Myocyte (in vitro differentiated cells): ENCODE measurements at regions not wholly inside any gene's neighbourhood (a gene's known extent, or its start where the extent isn't known, plus 50 kb on each side); places are given as distances from the start of the nearest gene placed in this dataset.

ENCODE experiments used
- DNase-seq: peaks from one replicate; pipeline ENCODE4 v3.0.0-alpha.2; 2012; ENCODE audit warnings: low read depth

DNA sequence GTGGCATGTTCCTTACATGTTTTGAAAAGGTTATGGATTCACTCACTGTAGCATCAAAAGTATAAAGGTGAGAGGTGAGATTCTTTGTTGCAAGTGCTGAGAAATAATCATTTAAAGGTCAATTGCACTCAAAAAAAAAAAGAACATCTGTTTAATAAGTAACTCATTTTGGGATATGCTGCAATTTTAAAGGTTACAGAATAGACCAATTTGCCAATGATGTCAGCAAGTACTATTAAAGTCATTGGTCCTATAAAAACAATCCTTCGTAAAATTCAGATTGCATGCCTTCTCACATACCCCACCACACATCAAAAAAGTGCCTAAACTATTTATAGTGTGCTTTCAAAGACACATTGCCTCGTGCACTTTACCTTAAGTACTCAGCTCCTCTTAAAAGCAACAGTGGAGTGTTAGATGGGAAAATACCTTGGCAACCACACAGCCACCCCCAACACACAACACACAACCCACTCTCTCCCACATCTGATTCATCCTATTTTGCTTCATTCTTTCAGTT is 218.2 kb upstream of the ADGRL2 start:
- DNase-seq, result no peak

DNA sequence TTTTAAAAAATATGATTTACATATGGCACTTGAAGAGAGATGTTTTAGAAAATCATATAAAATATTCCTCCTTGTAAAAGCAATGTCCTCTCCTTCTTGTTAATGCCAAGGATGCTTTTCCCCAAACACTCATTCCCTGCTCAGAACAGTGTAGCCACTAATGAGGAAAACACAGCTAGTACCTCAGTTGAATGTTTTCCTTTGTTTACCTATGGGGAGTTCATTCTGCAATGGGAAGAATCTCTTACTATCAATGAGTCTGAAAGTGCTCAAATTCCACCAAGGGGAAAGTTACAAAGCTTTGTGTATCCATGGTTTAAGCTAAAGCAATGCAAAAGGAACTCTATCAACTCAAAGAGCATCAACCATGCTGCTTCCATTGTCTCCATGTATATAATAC is 221.9 kb upstream of the ADGRL2 start:
- DNase-seq, result no peak

DNA sequence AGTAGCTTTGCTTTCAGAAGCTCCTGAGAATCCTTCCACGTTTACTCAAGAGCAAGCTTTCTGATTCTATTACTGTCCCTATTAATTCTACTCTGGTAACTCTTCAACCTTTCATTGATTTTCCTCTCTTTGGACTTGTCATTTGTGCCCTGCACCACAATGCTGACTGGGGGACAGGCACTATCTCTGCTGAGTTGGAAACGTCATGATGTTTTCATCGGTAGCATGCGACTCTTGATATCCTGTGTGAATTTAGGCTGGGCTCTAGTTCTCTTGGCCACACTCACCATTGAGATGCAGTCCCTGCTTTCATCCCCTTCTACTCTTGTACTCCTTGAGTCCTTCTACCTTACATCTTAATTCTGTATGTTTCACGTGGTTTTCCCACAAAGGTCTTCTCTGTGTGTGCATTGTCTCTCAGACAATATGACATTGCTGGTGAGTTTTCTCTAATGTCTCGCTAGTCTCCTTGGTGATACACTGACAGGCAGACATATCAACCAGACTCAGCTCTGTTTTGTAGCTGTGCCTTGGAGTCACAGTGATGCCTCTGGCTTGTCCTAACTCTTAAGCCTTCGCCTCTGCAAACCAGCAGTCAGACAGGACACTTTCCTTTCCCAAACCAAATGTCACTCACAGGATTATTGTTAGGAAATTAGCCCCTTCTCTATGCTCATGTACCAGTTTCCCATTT is 223.6 kb upstream of the ADGRL2 start:
- no peak for DNase-seq

DNA sequence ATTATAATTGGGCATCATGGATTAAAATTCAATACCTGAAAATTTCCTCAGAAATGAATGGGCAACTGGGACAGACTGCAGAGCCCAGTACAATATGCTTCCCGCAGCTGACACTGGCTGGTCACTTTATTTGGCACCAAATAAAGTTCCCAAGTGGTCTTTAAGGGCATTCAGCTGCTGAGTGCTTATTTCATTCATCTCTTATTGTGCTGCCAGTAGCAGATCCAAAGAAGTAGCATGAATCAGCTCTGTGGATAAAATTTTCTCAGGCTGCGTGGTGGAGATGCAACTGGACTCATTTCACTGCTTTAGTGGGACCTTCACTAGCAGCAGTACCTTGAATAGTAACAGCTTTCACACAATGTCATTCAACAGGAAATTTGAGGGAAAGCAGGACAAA is 226.3 kb upstream of the ADGRL2 start:
- peak; percentile 18 for DNase-seq

DNA sequence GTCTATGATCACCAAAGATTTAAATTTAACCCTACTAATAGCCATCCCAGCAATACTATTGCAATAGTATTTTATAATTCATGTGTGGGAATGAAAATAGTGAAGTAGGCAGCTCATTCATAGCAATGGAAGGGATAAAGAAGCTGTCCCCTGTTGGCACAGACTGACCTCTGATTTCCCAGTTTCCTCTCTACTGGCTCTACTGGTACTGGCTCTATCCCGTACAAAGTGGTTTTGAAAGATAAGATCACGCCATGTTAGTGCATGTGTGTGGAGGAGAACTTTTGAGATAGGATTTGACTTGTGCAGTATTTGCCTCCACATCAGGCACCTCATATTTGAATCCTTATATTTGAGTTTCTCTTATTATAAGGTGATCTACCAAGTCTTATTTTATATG is 227.3 kb upstream of the ADGRL2 start:
- no peak for DNase-seq

DNA sequence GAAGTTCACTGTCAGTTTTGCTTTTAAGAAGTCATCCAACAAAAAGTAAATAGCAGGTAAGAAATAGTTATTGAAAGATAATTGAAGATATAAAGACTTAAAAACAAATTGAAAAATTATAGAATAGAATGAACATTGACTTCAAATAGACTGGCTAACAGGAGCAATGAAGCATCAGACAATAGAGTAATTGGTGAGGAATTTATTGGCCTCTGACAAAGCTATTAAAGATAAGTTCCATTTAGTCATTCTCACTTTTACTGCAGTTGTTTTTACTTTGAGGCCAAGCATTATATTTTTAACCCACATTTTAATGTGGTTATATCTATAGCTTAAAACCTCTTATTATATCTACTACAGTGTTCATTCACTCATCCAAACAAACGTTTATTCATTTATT is 228.8 kb upstream of the ADGRL2 start:
- no peak for DNase-seq

DNA sequence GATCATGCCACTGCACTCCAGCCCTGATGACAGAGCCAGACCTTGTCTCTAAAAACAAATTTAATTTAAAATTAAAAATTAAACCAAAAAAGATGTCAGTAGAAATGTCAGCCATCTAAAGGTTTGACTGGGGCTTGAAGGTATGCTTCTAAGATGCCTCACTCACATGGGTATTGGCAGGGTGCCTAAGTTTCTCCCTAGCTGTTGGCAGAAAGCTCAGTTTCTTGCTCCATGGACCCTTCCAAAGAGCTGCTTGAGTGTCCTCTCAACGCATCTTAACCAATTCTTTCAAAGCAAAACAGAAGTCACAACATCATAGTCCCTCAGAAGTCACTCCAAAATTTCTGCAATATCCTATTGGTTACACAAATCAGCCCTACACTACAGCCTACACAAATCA is 231.0 kb upstream of the ADGRL2 start:
- DNase-seq, result no peak

DNA sequence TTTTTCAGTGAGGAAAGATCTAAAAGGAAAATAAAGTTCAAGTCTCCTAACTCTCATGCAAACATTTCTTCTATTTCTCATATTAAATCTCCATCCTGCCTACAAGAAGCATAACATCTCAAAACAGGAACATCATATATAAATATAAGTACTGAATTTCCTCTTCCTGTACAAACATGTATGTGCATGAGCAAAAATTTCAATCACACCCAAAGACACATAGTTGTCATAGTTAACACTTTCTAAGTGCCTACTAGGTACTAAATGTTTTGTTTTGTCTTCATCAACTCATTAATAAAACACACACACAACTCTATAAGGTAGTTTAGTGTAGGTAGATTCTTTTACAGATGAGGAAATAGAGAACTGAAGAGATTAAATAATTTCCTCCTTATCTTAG is 237.1 kb upstream of the ADGRL2 start:
- DNase-seq, result no peak

DNA sequence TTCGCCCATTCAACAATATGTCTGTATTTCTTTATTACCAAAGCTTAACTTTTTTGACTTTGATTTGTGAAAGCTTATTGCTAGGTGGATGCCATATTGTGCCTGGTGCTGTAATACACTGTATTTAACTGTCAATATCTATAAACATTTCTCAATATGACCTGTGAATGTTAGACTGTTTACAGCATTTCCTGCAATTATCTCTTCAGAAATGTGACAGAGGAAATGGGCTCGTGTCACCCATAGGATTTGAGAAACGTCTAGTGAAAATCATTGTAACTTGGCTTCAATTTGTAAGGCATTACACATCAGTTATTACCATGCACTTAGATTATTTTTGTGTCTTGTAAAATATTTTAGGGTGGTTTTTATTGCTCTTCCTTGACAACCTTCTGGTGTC is 237.8 kb upstream of the ADGRL2 start:
- no peak for DNase-seq

DNA sequence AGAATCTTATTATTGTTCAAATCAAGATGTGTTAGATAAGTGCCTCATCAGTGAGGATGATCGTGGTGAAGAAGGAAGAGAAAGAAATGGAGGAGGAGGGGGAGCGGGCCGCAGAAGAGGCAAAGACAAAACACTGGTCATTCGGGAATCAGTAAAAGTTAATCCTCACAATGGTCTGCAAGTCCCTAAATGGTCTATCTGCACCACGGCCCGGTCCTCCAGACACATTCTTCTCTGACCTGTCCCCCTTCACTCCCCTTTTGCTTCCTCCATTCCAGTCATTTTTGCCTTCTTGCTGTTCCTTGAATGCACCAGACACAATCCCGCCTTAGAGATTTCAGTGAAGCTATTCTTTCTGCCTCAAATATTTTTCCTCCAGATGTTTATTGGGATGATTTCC is 240.1 kb upstream of the ADGRL2 start:
- no peak for DNase-seq

DNA sequence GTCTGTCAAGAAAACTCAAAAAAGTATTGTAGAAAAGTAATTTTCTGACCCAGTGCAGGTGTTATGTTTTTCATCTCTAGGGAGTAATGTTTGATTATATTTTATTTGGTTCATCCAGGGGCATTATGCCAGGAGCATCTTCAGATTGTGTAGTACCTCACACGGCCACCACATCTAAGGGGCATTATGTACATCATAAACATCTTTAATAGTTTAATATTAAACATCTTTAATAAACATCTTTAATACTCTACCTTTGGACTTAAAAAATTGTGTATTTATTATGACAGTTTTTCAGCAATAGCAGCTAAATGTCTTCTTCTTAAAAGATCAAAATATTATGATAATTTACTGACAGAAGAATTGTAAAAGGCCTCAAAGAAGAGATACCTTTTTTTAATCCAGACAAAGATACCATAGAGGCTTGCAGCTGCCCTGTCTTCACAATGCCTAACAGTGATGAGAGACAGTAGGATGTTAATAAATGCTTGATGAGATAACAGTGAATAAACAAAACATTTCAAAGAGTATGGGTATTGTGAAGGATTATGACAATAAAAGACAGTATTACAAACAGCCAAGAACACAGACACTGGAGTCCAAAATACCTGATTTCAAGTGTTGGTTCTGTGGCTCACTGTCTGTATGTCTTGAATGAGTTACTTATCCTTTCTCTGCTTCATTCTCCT is 240.9 kb upstream of the ADGRL2 start:
- no peak for DNase-seq

DNA sequence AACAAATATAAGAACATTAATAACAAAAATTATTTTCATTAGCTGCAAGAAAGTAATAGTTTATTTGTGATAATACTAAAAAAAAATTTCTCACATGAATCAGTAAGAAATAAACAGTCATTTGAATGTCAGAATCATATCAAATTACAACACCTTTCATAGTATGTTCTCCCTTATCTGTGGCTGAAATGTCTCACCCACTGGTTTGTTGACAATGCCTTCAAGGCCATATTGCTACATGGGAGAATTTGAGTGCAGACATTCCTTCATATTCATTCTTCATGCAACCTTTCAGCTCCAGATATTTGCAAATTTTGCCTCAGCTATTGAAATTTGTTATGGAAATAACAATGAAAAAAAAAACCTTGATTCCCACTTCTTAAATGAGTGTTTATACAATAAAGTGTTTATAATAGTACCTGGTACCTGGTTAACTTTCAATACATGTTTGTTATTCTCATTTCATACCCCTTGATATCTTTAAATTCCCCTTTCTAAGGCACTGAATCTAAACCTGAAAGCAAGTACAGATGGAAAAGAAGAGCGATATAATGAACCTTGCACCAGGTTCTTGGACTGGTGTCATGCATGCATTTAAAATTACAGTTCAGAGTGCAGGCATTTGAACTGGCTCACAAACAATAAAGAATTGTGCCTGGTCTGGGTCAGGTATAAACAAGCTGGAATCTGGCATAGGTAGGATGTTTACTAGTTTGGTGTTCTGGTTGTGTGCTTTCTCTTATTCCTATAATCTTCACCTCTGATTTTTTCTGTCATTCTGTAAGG is 242.2 kb upstream of the ADGRL2 start:
- DNase-seq, result no peak

DNA sequence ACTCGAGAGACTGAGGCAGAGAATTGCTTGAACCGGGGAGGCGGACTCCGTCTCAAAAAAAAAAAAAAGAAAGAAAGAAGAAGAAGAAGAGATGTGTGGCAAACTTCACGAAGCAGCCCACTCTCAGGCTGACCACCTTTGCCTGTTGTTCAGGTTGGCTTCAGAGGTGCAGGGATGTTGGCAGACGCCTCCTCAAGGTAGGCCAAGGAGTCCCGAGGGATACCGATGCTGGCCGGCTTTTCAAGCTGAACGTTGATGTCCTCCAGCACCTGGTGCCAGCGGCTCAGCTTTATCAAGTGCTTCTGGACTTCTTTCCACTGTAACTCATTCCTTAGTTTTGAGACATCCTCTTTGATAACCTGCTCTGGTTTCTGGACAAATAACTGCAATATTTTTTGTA is 243.8 kb upstream of the ADGRL2 start:
- DNase-seq, result no peak

DNA sequence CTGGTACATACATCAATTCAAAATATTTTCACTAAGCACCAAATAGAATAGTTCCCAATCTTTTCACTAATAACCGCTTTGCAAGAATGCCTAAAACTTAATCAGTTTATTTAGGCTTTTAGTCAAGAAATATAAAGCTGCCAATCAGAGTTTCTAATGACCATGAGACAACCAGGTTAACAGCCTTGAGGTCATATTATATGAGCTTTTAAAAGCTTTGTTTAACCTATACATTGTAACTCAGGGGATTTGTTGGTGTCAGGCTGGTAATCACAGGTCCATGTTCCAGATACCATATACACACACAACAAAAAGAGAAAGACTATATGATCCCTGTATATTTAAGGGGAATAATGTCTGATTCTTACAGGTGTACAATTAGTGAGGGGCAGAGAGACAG is 246.2 kb upstream of the ADGRL2 start:
- no peak for DNase-seq

DNA sequence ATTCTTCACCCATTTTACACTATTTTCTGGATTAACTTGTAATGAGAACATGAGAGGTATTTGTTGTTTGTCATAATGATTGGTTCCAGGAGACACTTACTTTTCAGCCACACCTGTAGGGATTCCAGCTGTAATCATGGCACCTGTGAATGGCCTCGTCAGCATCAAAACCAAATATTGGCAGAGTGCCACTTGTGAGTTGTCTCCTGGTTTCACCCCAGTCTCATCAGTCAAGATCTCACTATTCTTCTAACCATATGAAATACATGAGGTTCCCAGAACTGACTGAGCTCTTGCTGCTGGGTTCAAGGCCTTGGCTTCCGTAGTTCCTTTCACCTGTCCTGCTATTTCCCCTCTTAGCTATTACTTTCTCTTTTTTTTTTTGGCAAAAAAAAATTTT is 246.6 kb upstream of the ADGRL2 start:
- DNase-seq, result no peak

DNA sequence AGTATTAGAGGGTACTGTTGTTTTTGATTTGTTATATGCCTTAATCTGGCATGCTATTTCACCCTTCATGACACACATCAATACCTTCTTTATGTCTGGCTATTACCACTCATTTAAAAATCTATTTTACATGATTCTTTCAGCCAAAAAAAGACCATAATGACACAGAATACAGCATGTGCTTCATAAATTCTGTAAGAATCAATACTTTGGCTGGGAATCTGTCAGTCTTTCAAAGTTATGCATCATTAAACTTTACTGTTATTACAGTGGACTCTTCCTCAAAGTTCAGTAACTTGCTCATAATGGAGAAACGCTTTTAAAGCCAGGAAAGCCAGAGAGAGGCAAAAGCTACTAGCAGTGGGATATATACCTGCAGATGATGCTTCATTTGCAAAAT is 247.2 kb upstream of the ADGRL2 start:
- DNase-seq, result no peak

DNA sequence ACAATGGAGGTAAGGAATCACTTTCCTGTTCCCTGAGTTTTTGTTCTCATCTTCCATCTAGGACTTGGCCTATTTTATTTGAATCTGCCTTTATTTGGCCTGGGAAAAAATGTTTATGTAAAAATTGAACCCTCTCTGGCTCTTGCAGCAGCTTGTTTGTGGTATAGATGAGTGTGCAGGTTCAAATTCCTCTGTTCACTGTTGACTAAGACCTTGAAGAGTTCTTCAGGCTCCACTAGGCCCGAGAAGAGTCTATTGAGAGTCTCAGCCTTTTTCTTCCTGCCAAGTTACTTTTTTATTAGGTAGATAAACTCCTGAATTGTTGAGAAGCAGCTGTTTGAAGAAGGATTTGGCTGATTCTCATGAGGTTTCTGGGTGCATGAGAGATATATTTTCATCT is 248.8 kb upstream of the ADGRL2 start:
- DNase-seq, result no peak

DNA sequence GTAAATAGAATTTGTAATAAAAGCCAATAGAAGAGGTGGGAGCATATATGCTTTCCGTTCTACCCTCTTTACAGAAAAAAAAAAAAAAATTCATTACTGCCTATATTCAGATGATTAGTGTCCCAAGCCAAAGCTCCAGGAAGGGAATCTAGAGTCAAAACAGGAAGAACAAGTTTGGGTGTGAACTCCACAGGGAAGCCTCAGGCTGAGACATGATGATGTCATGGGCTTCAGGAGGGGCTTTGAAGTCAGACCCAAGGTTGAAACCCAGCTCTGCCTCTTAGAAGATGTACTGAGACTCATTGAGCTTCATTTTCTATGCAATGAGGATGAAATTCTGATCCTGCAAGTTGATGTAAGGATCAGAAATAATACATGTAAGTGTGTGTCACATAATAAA is 250.0 kb upstream of the ADGRL2 start:
- no peak for DNase-seq

DNA sequence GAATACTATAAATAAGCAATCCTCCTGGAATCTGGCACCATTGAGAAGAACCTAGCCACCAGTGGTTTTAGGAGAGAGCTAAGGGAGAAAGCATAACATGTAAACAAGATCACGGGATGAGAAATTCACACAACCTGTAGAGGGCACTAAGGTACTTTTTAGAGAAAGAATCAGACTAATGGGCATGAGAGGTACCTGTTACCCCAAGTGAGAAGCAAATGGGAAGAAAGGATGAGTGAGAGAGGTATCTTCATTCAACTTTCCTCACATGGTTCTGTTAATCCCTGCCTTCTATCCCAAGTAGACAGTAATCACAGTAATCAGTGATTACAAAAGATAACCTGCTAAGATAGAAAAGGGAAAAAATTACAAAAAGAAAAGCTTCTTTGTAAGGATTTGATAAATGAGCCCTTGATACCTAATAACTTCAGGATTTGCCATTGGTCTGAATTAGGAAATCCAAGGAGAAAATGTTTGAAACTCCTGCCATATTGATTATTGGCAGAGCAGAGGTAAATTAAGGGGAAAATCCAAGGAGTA is 251.1 kb upstream of the ADGRL2 start:
- DNase-seq, result peak; percentile 31

DNA sequence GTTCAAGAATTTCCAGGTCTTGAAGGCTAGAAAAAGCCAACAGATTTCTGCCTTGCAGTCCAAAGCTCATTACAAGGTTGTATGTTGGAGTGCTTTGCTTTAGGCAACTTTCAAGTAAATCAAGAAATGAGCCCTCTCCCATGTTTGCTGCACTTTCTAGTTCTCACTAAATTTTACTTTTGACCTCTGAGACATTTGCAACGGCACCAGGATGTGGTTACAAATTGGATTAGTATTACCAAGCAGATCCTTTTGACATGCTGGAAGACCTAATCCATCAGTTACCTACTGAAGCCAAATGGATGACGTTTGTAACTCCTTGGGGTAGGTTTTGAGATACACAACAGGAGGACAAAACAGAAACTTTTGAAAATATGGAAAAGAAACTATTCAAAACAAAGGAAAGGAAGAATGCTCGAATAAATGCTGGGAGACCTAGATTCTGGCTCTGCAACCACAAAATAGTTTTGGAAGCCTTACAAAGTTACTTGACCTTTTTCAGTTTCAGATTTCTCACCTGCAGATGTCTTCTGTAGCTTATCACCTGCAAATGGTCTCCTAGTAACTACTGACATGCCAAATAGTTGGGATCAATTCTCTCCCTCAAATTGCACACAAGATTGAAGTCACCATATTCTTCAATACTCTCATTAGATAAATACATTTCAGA is 251.7 kb upstream of the ADGRL2 start:
- no peak for DNase-seq

DNA sequence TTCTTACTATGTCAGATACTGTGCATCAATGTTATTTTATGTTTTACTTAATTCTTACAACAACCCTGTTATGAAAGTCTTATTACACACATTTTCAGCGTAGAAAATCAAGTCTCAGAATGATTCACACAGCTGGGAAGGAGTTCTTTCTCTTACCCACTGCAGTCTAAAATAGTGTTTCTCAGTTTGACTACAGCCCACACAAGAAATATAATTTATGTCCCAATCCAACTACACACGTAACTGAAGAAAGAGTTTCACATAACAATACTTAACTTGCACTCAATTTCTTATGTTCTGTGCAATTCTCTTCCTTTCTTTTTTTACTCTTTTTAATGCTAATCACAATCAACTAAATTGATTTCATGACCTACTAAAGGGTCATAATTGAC is 252.8 kb upstream of the ADGRL2 start:
- no peak for DNase-seq
